Adrenal gland (tissue), 9 donors: ENCODE measurements at regions not wholly inside any gene's neighbourhood (a gene's known extent, or its start where the extent isn't known, plus 50 kb on each side); places are given as distances from the start of the nearest gene placed in this dataset.

Experiments used
- DNase-seq, 7 donors: peaks; one replicate each; pipeline ENCODE4 v3.0.0-alpha.2; 2019 to 2020
- H3K27ac ChIP-seq, 5 donors: fragments of 200-600 bp; sonication (generic) in 4 of 5; 1 replicate in 3 of 5; 2 replicates in 2 of 5; pipeline versions ENCODE4 v1.5.1 to v1.8.0; 2016 to 2020; ENCODE audit warnings: mild to moderate bottlenecking in 1 of 5
- H3K27me3 ChIP-seq: fragments of 200-600 bp; 2 replicates; pipeline ENCODE4 v1.8.0; 2021
- H3K36me3 ChIP-seq, 2 donors: fragments of 200-600 bp; replicated peaks in 1 of 2; 1 replicate in 1 of 2; 2 replicates in 1 of 2; pipeline versions ENCODE4 v1.5.1 to v1.8.0; 2018 to 2022
- H3K4me1 ChIP-seq, 2 donors: fragments of 200-600 bp; replicated peaks in 1 of 2; 1 replicate in 1 of 2; 2 replicates in 1 of 2; pipeline versions ENCODE4 v1.5.1 to v1.8.0; 2018 to 2021
- H3K4me3 ChIP-seq, 4 donors: fragments of 200-600 bp; sonication (generic) in 3 of 4; one replicate each; pipeline ENCODE4 v1.5.1; 2016 to 2018
- H3K9me3 ChIP-seq, 3 donors: fragments of 200-600 bp; sonication (generic) in 1 of 3; replicated peaks in 1 of 3; 1 replicate in 2 of 3; 2 replicates in 1 of 3; pipeline versions ENCODE4 v1.5.1 to v1.8.0; 2016 to 2021
- CTCF ChIP-seq, 6 experiments: fragments of 450-650 bp in 4 of 6; fragments of 200-600 bp in 2 of 6; sonication (generic) in 1 of 6; IDR thresholded peaks; 1 replicate in 5 of 6; 2 replicates in 1 of 6; pipeline versions ENCODE4 v1.5.1 to v1.8.0; 2016 to 2021; ENCODE audit warnings: antibody characterized with exemption in 6 of 6, mild to moderate bottlenecking in 2 of 6, moderate library complexity in 1 of 6
- POLR2A ChIP-seq, 2 donors: fragments of 450-650 bp; IDR thresholded peaks; one replicate each; pipeline ENCODE4 v1.6.1; 2017; ENCODE audit warnings: antibody characterized with exemption in 2 of 2, mild to moderate bottlenecking in 2 of 2, moderate library complexity in 1 of 2
- WGBS, 4 donors: extraction: QIAGEN DNeasy Blood & Tissue Kit in 2 of 4; methylation state at CpG; one replicate each; pipeline versions ENCODE4 v1.1.5 to v1.1.7; 2013 to 2017; 5-methylcytosine and 5-hydroxymethylcytosine counted together
- intact Hi-C, 2 donors: fragments of 100-400 bp; cut with DNase I; formaldehyde crosslinking; loops; one replicate each; pipeline versions ENCODE4 v1.14.1 to v1.15.0; 2022 to 2023
- donor health status: healthy with polysubstance abuse.
- donor health status: Bipolar disorder and iron deficiency.
- donor health status: DM: yes; HTN: yes; CAD: no.
- donor health status: DM: no; HTN: no; CAD: no.
- donor health status: DM: no; HTN: no; CAD: no.

- DNase-seq, result no peak
- Histone ChIP-seq H3K27me3 (no peaks in the 10 kb centered on the region), H3K4me1 (no peaks in the 10 kb centered on the region), H3K36me3 (no peaks in the 10 kb centered on the region), H3K27ac (no peak overlapping the region), H3K4me3 (no peak overlapping the region), H3K9me3 (no peaks in the 10 kb centered on the region)
- TF ChIP-seq CTCF (IDR thresholded peaks at IDR 0.05) (no peak), POLR2A (IDR thresholded peaks at IDR 0.05) (no peak)
- WGBS, 4 donors, result 59 to 64% (median 62%) methylated on average over 1 of the region's 1 CpG
- intact Hi-C loops, result no loop called here
Measured at GRCh38 chr6:153568628-153569027, 437.5 kb upstream of the RGS17 start.

- DNase-seq, result no peak
- no peak overlapping the region for H3K4me3 ChIP-seq
- no peak overlapping the region for H3K27ac ChIP-seq
- H3K9me3 ChIP-seq, result no peaks in the 10 kb centered on the region
- intact Hi-C loops, result no loop called here
- no peaks in the 10 kb centered on the region for H3K4me1 ChIP-seq
- no peak for TF ChIP-seq CTCF (IDR thresholded peaks at IDR 0.05)
- TF ChIP-seq POLR2A (IDR thresholded peaks at IDR 0.05), result no peak
- no peaks in the 10 kb centered on the region for H3K27me3 ChIP-seq
- no peaks in the 10 kb centered on the region for H3K36me3 ChIP-seq
- WGBS, 4 donors, result 20 to 26% (median 24%) methylated on average over 2 of the region's 2 CpGs
Measured at GRCh38 chr6:153564803-153565202, 433.7 kb upstream of the RGS17 start.

- TF ChIP-seq CTCF (IDR thresholded peaks at IDR 0.05) (no peak), POLR2A (IDR thresholded peaks at IDR 0.05) (no peak)
- intact Hi-C loops, result no loop called here
- no peak overlapping the region for H3K27ac ChIP-seq
Measured at GRCh38 chr6:153563001-153563400, 431.9 kb upstream of the RGS17 start.

GRCh38 chr6:153553627-153554026 lies 422.5 kb upstream of the RGS17 start:
- H3K9me3 ChIP-seq, result no peaks in the 10 kb centered on the region
- H3K4me1 ChIP-seq, result no peaks in the 10 kb centered on the region
- 67 to 87% (median 72%) methylated on average over 1 of the region's 1 CpG for WGBS, 4 donors
- DNase-seq, result no peak
- H3K4me3 ChIP-seq, result no peak overlapping the region
- H3K27me3 ChIP-seq, result no peaks in the 10 kb centered on the region
- no peak for TF ChIP-seq CTCF (IDR thresholded peaks at IDR 0.05)
- intact Hi-C loops, result no loop called here
- no peak overlapping the region for H3K27ac ChIP-seq
- no peaks in the 10 kb centered on the region for H3K36me3 ChIP-seq

More at GRCh38 chr6:153563001-153563400, 431.9 kb upstream of the RGS17 start:
- Histone ChIP-seq H3K27me3 (no peaks in the 10 kb centered on the region), H3K9me3 (no peaks in the 10 kb centered on the region), H3K4me3 (no peak overlapping the region), H3K4me1 (no peaks in the 10 kb centered on the region), H3K36me3 (no peaks in the 10 kb centered on the region)
- WGBS, 4 donors, result 87 to 89% (median 88%) methylated on average over 5 of the region's 5 CpGs
- DNase-seq, result no peak
